Smooth muscle cell (in vitro differentiated cells): ENCODE measurements at regions not wholly inside any gene's neighbourhood (a gene's known extent, or its start where the extent isn't known, plus 50 kb on each side); places are given as distances from the start of the nearest gene placed in this dataset.

ENCODE experiments used
- DNase-seq: peaks from one replicate; lab custom pipeline; 2025; ENCODE audit not compliant: unreplicated experiment; lab: John Stamatoyannopoulos, UW
- H2AFZ ChIP-seq: fragments of 200-600 bp; sonication (generic); 2 replicates; pipeline ENCODE4 v1.6.0; 2016; ENCODE audit warnings: antibody characterized with exemption, low read depth, mild to moderate bottlenecking
- H3F3A ChIP-seq: fragments of 200-600 bp; sonication (generic); 2 replicates; pipeline ENCODE4 v1.6.0; 2017; ENCODE audit warnings: antibody characterized with exemption, low read depth
- H3K27ac ChIP-seq: fragments of 200-600 bp; sonication (generic); 2 replicates; pipeline ENCODE4 v1.5.1; 2016; ENCODE audit warnings: low read depth, mild to moderate bottlenecking
- H3K27me3 ChIP-seq: fragments of 200-600 bp; sonication (generic); 2 replicates; pipeline ENCODE4 v1.6.1; 2016; ENCODE audit warnings: low read depth, mild to moderate bottlenecking
- H3K36me3 ChIP-seq: fragments of 200-600 bp; sonication (generic); 2 replicates; pipeline ENCODE4 v1.5.1; 2016; ENCODE audit warnings: low read depth
- H3K4me1 ChIP-seq: fragments of 200-600 bp; sonication (generic); 2 replicates; pipeline ENCODE4 v1.5.1; 2016; ENCODE audit warnings: low read depth
- H3K4me2 ChIP-seq: fragments of 200-600 bp; sonication (generic); 2 replicates; pipeline ENCODE4 v1.6.0; 2016; ENCODE audit warnings: mild to moderate bottlenecking
- H3K4me3 ChIP-seq: fragments of 200-600 bp; sonication (generic); 2 replicates; pipeline ENCODE4 v1.5.1; 2016; ENCODE audit warnings: mild to moderate bottlenecking
- H3K79me2 ChIP-seq: fragments of 200-600 bp; sonication (generic); 2 replicates; pipeline ENCODE4 v1.6.0; 2016; ENCODE audit warnings: low read depth, mild to moderate bottlenecking
- H3K9ac ChIP-seq: fragments of 200-600 bp; sonication (generic); 2 replicates; pipeline ENCODE4 v1.6.0; 2016; ENCODE audit warnings: low read depth
- H3K9me3 ChIP-seq: fragments of 200-600 bp; sonication (generic); replicated peaks from 2 replicates; pipeline ENCODE4 v1.5.1; 2016; ENCODE audit warnings: low read depth
- H4K20me1 ChIP-seq: fragments of 200-600 bp; sonication (generic); 2 replicates; pipeline ENCODE4 v1.6.0; 2016; ENCODE audit warnings: low read depth
- CTCF ChIP-seq: fragments of 200-600 bp; sonication (generic); IDR thresholded peaks from 2 replicates; pipeline ENCODE4 v1.5.1; 2017; ENCODE audit warnings: borderline replicate concordance, mild to moderate bottlenecking, antibody characterized with exemption; ENCODE audit not compliant: insufficient read depth, poor library complexity, severe bottlenecking
- WGBS: methylation state at CpG from one replicate; pipeline ENCODE4 v1.1.7; 2016; ENCODE audit warnings: low lambda C conversion rate; 5-methylcytosine and 5-hydroxymethylcytosine counted together

DNA sequence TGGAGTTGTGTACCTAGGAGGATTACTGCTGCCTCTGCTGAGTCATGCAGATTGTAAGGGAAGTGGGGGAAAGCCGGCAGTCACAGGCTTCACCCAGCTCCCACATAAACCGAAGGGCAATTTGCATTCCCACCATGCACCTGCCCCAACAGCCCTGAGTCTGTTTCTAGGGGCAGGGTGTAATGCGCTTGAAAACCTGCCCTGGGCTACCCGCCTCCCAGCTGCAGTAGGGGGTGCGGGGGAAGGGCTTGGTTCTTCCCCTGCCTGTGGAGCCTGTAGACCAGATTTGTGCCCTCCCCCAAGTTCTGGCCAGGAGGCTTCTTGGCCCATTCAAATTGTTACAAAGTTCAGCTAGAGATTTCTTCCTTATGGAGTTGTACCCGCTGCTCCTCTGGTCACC lies 269.2 kb upstream of the DDX53 start:
- H3K36me3 ChIP-seq, result no peaks in the 10 kb centered on the region
- no peak overlapping the region for H3K9ac ChIP-seq
- H3K27ac ChIP-seq, result no peak overlapping the region
- no peaks in the 10 kb centered on the region for H3F3A ChIP-seq
- H4K20me1 ChIP-seq, result no peaks in the 10 kb centered on the region
- no peaks in the 10 kb centered on the region for H3K27me3 ChIP-seq
- no peaks in the 10 kb centered on the region for H3K9me3 ChIP-seq
- no peak overlapping the region for H3K4me3 ChIP-seq
- 76% methylated on average over 6 of the region's 6 CpGs for WGBS
- no peak for TF ChIP-seq CTCF
- H3K79me2 ChIP-seq, result no peaks in the 10 kb centered on the region
- DNase-seq, result no peak
- no peaks in the 10 kb centered on the region for H3K4me1 ChIP-seq
- no peak overlapping the region for H2AFZ ChIP-seq
- H3K4me2 ChIP-seq, result no peak overlapping the region

DNA sequence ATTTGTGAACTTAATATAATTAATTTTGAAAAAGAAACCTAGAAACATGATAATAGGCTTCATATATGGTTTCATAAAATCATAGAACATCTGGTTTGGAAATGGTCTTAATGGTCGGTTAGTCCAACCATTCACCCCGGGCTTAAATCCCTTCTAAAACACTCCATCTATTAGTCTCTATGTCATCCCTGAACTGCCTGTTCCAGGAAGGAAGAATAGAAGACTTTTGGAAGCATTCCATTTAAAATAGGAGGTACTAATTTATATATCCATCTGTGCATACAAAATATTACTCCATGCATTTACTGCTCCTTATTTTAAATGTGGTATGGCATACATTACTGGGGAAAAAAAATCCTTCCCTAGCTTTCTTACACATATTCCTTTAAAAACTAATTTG lies 262.2 kb upstream of the DDX53 start:
- Histone ChIP-seq H3K4me1 (no peaks in the 10 kb centered on the region), H3K27ac (no peak overlapping the region), H3K9me3 (no peaks in the 10 kb centered on the region), H3K4me3 (no peak overlapping the region), H3K27me3 (no peaks in the 10 kb centered on the region), H3K9ac (no peak overlapping the region), H3K36me3 (no peaks in the 10 kb centered on the region), H3K4me2 (no peak overlapping the region), H2AFZ (no peak overlapping the region), H4K20me1 (no peaks in the 10 kb centered on the region), H3F3A (no peaks in the 10 kb centered on the region), H3K79me2 (no peaks in the 10 kb centered on the region)
- no peak for TF ChIP-seq CTCF
- DNase-seq, result no peak
- 85% methylated on average over 2 of the region's 2 CpGs for WGBS

GRCh38 chrX:22739276-22739675 lies 260.5 kb upstream of the DDX53 start:
- Histone ChIP-seq H2AFZ (no peak overlapping the region), H3K36me3 (no peaks in the 10 kb centered on the region), H3K79me2 (no peaks in the 10 kb centered on the region), H4K20me1 (no peaks in the 10 kb centered on the region), H3K4me1 (no peaks in the 10 kb centered on the region), H3K9ac (no peak overlapping the region), H3K4me2 (no peak overlapping the region), H3F3A (no peaks in the 10 kb centered on the region), H3K27me3 (no peaks in the 10 kb centered on the region), H3K4me3 (no peak overlapping the region), H3K9me3 (no peaks in the 10 kb centered on the region), H3K27ac (no peak overlapping the region)
- no peak for DNase-seq
- WGBS, result 81% methylated on average over 3 of the region's 3 CpGs
- no peak for TF ChIP-seq CTCF

DNA sequence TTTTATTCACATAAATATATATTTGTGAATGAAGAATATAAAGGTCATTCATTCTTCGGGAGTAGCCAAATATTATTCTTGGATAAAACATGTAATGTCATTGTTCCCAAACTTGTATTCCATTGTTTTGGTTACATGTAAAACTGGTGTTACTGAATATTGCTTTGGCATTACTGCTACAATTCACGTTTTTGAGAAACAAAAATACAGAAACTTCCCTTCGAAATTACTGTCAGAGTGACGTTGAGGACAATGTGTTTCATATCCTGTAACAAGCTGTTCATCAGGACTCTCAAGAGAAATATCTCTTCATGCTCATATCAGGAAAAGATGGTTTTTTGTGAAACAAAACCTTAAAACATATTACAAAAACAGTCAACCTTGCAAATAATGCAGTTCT lies 258.9 kb upstream of the DDX53 start:
- no peak overlapping the region for H3K4me3 ChIP-seq
- no peaks in the 10 kb centered on the region for H3K36me3 ChIP-seq
- no peaks in the 10 kb centered on the region for H3F3A ChIP-seq
- no peaks in the 10 kb centered on the region for H4K20me1 ChIP-seq
- WGBS, result 82% methylated on average over 4 of the region's 4 CpGs
- no peak overlapping the region for H3K27ac ChIP-seq
- no peak overlapping the region for H2AFZ ChIP-seq
- H3K9me3 ChIP-seq, result no peaks in the 10 kb centered on the region
- TF ChIP-seq CTCF, result no peak
- no peaks in the 10 kb centered on the region for H3K27me3 ChIP-seq
- no peak for DNase-seq
- no peaks in the 10 kb centered on the region for H3K79me2 ChIP-seq
- H3K9ac ChIP-seq, result no peak overlapping the region
- no peaks in the 10 kb centered on the region for H3K4me1 ChIP-seq
- H3K4me2 ChIP-seq, result no peak overlapping the region
